Gastrocnemius medialis (tissue), 4 donors: ENCODE measurements at regions not wholly inside any gene's neighbourhood (a gene's known extent, or its start where the extent isn't known, plus 50 kb on each side); places are given as distances from the start of the nearest gene placed in this dataset.

Experiments used
- CTCF ChIP-seq, 5 experiments: fragments of 450-650 bp in 3 of 5; fragments of 200-600 bp in 2 of 5; sonication (generic) in 2 of 5; IDR thresholded peaks in 4 of 5; conservative IDR thresholded peaks in 1 of 5; 1 replicate in 4 of 5; 2 replicates in 1 of 5; pipeline ENCODE4 v1.5.1; 2016 to 2019; ENCODE audit warnings: antibody characterized with exemption in 5 of 5, mild to moderate bottlenecking in 3 of 5, moderate library complexity in 3 of 5
- POLR2A ChIP-seq, 2 donors: fragments of 450-650 bp; IDR thresholded peaks; one replicate each; pipeline ENCODE4 v1.6.1; 2017; ENCODE audit warnings: antibody characterized with exemption in 2 of 2, mild to moderate bottlenecking in 2 of 2, moderate library complexity in 2 of 2

- no peak for TF ChIP-seq CTCF (IDR thresholded peaks at IDR 0.05 in 4 of 5, conservative IDR thresholded peaks at IDR 0.05 in 1 of 5)
- no peak for TF ChIP-seq POLR2A (IDR thresholded peaks at IDR 0.05)
These were observed 172.9 kb upstream of the FBXL4 start for GRCh38 chr6:99120641-99121040.
